ENCODE measurements at regions not wholly inside any gene's neighbourhood (a gene's known extent, or its start where the extent isn't known, plus 50 kb on each side); places are given as distances from the start of the nearest gene placed in this dataset.
A peak's percentile ranks its signal among the peaks of the same experiment; 100 is the strongest.

DNA sequence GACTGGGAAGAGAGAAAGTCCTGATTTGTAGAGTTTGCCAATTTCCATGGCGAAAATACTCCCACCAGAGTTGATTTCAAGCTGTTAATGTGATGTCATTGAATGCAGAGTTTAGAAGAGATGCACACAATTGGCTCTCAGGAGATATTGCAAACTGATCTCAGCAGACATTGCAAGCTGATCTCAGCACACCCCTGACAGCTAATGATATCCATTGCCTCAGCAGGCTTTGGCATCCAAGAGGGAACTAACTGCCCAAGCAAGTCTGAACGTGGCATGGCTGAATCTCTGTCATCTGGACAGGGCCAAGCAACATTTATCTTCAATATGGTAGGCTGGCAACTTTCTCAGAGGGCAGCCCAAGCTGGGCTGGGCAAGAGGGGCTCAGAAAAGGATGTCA is 78.4 kb upstream of the CYP1B1 start:
- H3K27ac ChIP-seq = no peak overlapping the region
- no peaks in the 10 kb centered on the region for H3K9me3 ChIP-seq
- no peaks in the 10 kb centered on the region for H3K36me3 ChIP-seq
- no peaks in the 10 kb centered on the region for H3K27me3 ChIP-seq (ENCODE audit: low read depth)
- H3K4me1 ChIP-seq = peaks cover 18% of the 10 kb centered on the region
- DNase-seq (no peak), ATAC-seq (no peak)
- intact Hi-C loops (cut with DNase I) = no loop called here
- TF ChIP-seq, protein P1, sequence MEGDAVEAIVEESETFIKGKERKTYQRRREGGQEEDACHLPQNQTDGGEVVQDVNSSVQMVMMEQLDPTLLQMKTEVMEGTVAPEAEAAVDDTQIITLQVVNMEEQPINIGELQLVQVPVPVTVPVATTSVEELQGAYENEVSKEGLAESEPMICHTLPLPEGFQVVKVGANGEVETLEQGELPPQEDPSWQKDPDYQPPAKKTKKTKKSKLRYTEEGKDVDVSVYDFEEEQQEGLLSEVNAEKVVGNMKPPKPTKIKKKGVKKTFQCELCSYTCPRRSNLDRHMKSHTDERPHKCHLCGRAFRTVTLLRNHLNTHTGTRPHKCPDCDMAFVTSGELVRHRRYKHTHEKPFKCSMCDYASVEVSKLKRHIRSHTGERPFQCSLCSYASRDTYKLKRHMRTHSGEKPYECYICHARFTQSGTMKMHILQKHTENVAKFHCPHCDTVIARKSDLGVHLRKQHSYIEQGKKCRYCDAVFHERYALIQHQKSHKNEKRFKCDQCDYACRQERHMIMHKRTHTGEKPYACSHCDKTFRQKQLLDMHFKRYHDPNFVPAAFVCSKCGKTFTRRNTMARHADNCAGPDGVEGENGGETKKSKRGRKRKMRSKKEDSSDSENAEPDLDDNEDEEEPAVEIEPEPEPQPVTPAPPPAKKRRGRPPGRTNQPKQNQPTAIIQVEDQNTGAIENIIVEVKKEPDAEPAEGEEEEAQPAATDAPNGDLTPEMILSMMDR (IDR thresholded peaks at IDR 0.05) = no peak
- H3K4me3 ChIP-seq = no peak overlapping the region

DNA sequence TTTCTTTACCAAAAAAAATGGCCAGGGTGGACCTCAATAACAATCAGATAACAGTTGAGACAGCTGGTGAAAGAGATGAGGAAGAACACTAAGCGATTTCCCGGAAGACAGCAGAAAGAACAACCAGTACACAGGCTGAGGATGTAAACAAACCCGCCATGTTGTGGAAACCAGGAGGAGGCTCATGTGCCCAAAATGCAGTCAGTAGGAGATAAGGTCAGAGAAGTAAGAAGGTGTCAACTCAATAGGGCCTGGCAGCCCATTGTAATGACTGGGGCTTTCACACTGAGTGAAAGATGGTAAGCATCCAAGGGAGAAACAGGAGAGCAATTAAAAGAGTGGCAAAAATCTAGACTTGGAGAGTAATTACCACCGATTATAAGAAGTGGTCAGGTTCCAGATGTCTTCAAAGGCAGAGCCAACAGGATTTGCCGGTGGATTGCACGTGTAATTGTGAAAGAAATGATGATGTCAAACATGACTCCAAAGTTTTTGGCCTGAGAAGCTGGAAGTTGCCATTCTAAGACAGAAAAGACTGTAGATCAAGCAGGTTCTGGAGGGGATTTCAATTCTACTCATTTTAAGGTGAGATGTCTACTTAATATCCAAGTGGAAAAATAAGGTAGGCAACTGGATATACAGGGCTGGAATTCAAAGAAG is 77.7 kb upstream of the CYP1B1 start:
- DNase-seq (no peak), ATAC-seq (peak in 1 of 2 donors; percentile 20)
- peaks cover 18% of the 10 kb centered on the region for H3K4me1 ChIP-seq
- H3K4me3 ChIP-seq = no peak overlapping the region
- H3K27ac ChIP-seq = no peak overlapping the region
- no peaks in the 10 kb centered on the region for H3K36me3 ChIP-seq
- H3K9me3 ChIP-seq = no peaks in the 10 kb centered on the region
- TF ChIP-seq, protein P1 (IDR thresholded peaks at IDR 0.05) = no peak
- H3K27me3 ChIP-seq (ENCODE audit: low read depth) = no peaks in the 10 kb centered on the region
- intact Hi-C loops (cut with DNase I) = no loop called here

DNA sequence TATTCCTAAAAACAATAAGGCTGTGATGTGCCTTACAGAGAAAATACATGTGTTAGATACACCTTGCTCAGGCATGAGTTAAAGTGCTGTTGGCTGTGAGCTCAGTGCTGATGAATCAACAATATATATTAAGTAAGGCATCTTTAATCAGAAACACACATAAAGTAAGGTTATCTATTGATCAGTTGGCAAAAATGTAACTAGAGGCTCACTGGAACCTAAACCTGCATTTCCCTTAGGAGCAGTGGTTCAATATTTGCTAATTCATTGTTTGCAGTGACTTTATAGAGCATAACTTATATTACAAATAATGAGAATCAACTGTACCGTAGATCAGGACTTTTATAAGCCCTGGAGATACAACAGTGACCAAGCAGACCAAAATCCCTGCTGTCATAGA is 77.0 kb upstream of the CYP1B1 start:
- H3K9me3 ChIP-seq = no peaks in the 10 kb centered on the region
- DNase-seq = no peak
- ATAC-seq = no peak
- no peaks in the 10 kb centered on the region for H3K27me3 ChIP-seq (ENCODE audit: low read depth)
- TF ChIP-seq, protein P1 (IDR thresholded peaks at IDR 0.05) = no peak
- peaks cover 19% of the 10 kb centered on the region for H3K4me1 ChIP-seq
- H3K27ac ChIP-seq = no peak overlapping the region
- no peaks in the 10 kb centered on the region for H3K36me3 ChIP-seq
- intact Hi-C loops (cut with DNase I) = no loop called here
- H3K4me3 ChIP-seq = no peak overlapping the region

DNA sequence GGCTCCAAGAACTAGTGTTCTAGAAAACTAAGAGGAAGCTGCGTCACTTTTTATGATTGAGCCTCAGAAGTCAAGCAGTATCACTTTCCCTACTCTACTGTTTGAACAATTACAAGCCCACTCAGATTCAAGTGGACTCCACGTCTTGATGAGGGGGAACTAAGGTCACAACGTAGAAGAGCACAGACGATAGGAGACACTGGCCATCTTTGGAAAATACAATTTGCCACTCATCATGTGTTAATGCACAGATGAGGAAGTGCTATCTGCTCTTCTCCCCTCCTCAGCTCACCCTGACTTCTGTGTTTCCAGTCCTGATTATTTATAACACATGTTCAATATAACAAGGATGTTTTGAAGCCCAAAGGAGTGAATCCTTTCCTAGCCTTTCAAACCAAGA is 76.1 kb upstream of the CYP1B1 start:
- intact Hi-C loops (cut with DNase I) = no loop called here
- Histone ChIP-seq H3K4me3 (no peak overlapping the region), H3K27me3 (ENCODE audit: low read depth) (no peaks in the 10 kb centered on the region), H3K36me3 (no peaks in the 10 kb centered on the region), H3K9me3 (no peaks in the 10 kb centered on the region), H3K27ac (no peak overlapping the region), H3K4me1 (peaks cover 25% of the 10 kb centered on the region)
- DNase-seq (no peak), ATAC-seq (no peak)
- TF ChIP-seq, protein P1 (IDR thresholded peaks at IDR 0.05) = no peak

DNA sequence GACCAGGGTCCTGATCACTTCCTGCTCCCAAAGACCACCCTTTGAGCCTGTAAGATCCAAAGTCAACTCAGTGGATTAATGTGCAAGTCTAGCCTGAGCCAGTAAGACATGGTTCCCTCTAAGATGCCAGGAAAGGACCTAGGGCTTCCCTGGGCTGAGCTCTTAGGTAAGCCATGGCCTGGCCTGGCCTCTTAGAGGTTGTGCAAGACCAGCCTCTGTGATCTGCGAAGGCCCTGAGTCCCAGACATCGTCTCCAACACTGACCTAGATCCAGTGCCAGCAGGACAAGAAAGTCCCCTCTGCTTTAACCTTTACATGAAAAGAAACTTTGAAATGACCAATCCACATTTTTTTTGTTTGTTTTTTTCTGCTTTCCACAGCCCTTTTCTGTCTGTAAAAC is 73.6 kb upstream of the CYP1B1 start:
- peak; percentile 54 for DNase-seq
- Histone ChIP-seq H3K4me1 (peaks cover 40% of the 10 kb centered on the region), H3K27ac (no peak overlapping the region), H3K9me3 (no peaks in the 10 kb centered on the region), H3K4me3 (no peak overlapping the region), H3K36me3 (no peaks in the 10 kb centered on the region), H3K27me3 (ENCODE audit: low read depth) (no peaks in the 10 kb centered on the region)
- TF ChIP-seq, protein P1 (IDR thresholded peaks at IDR 0.05) = no peak
- intact Hi-C loops (cut with DNase I) = no loop called here
- peak in 1 of 2 donors; percentile 37 for ATAC-seq

Data from lower lobe of right lung (tissue), 2 donors.